ENCODE measurements at regions not wholly inside any gene's neighbourhood (a gene's known extent, or its start where the extent isn't known, plus 50 kb on each side); places are given as distances from the start of the nearest gene placed in this dataset.

DNA sequence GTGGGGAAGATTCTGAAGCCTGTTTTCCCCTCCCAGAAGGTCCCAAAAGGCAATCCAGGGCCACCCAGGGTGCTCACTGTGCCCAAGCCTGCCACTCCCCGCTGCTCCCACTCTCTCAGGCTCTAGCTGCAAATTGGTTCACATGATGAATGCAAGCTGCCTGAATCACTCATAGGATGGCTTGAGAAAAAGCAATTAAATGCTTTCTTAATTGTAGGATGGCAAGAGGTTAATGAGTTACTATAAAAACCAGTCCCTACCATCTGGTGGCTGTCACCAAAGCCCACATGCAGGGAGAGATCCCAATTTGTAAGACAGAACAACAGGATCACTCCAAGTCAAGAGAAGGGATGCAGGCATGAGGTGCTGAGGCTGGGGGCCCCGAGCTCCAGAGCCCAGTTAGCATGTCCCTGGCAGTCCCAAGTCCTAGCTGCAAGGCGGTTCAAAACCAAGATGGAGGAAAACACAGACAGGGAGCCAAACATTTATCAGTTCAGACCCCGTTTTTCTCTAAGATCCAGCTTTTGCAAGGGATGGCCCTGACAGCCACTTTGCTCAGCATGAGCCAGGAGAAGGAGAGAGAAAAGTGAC is 207.1 kb downstream of the UACA start:
- H3K4me3 Mint-ChIP-seq: no peak overlapping the region
- H3K27ac Mint-ChIP-seq: no peak overlapping the region
- CTCF ChIA-PET: interaction anchor here (1.4 kb wide), 1 partner anchor 21 kb away, joined by 4 read pairs; no protein-coding TSS in a partner anchor
- DNase-seq: no peak
- peaks cover 11% of the 10 kb centered on the region for H3K27me3 Mint-ChIP-seq
- no peaks in the 10 kb centered on the region for H3K9me3 Mint-ChIP-seq
- peaks cover 2% of the 10 kb centered on the region for H3K36me3 Mint-ChIP-seq
- H3K4me1 Mint-ChIP-seq: peaks cover 3% of the 10 kb centered on the region

DNA sequence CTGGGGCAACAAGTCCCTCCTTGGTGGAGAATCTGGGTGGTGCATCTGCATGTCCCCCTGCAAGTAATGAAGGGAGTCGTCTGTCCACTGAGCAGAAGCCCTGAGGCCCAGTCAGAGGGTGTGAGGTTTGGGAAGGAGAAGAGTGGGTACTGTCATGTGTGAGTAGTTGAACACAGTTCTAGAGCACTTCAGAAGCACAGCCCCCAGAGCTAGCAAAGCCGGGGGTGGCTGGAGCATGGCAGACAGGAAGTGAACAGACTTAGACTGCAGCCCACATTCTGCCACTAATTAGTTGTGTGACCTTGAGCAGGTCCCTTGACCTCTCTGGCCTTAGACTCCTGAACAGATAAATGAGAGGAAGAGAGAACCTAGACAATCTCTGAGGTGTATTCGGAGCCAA is 207.6 kb downstream of the UACA start:
- Mint-ChIP-seq H3K36me3 (peaks cover 2% of the 10 kb centered on the region), H3K27ac (no peak overlapping the region), H3K4me1 (peaks cover 1% of the 10 kb centered on the region), H3K4me3 (no peak overlapping the region), H3K9me3 (no peaks in the 10 kb centered on the region), H3K27me3 (peaks cover 5% of the 10 kb centered on the region)
- DNase-seq: no peak
- CTCF ChIA-PET: interaction anchor here (1.7 kb wide), 1 partner anchor 18 kb away, joined by 3 read pairs; no protein-coding TSS in a partner anchor

DNA sequence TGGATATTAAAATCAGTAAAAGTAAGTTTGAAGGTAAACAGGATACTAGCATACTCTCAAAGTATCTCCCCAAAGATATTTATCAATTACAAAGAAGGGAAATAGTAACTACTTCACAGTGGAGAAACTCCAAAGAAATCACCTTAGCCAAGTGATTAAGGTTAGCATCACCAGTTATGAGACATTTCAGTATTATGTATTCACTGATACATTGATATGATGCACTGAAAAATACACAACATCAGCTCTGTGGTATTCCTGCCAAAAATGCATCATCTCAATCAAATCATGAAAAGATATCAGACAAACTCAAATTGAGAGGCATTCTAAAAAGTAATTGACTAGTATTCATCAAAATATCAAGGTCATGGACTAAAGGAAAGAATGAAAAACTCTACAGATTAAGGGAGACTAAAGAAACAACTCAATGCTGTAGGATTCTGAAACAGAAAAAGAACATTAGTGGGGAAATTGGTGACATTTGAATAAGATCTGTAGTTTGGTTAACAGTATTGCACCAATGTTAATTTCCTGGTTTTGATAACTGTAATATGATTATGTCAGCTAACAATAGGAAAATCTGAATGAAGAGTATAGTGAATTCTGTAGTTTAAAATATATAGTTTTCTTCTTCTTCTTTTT is 215.4 kb downstream of the UACA start:
- H3K9me3 Mint-ChIP-seq: no peaks in the 10 kb centered on the region
- peaks cover 10% of the 10 kb centered on the region for H3K4me1 Mint-ChIP-seq
- CTCF ChIA-PET: no interaction called here
- DNase-seq: no peak
- H3K36me3 Mint-ChIP-seq: peaks cover 2% of the 10 kb centered on the region
- no peak overlapping the region for H3K27ac Mint-ChIP-seq
- H3K27me3 Mint-ChIP-seq: no peaks in the 10 kb centered on the region
- H3K4me3 Mint-ChIP-seq: no peak overlapping the region

DNA sequence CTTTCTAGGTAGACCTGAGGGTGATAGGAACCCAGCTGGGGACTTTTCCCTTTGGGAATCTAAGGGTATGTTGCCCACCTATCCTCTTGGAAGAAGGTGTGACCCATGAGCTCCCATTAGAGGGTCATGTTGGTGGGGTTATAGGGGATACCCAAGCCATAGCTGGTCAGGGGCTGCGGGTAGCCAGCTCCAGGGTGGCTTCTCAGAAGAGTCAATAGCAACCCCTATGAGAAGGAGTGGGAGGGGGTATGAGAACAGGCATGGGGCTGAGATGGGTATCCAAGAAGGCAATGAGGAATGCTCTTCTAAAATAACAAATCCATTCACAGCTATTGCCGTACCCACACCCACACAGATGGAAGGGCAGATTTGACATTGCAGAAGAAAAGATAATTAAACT is 217.8 kb downstream of the UACA start:
- H3K27me3 Mint-ChIP-seq: peaks cover 15% of the 10 kb centered on the region

DNA sequence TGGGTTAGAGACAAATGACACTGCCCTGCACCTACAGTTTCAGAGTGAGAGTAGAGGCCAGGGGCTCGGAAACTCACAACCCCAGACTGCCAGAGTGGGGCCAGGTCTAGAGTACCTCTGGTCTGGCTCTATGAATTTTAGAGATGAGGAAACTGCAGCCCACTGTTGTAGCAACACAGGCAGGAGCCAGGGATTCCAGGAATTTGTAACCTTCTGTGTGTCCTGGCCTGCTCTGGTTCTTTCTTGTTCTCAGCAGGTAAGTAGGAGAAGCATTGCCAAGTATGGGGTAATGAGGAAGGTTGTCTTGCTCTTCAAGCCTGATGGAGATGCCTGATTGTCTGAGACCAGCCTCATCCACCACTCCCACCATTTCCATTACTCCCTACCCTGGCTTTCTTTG is 221.8 kb downstream of the UACA start:
- no peaks in the 10 kb centered on the region for H3K9me3 Mint-ChIP-seq
- peaks cover 41% of the 10 kb centered on the region for H3K27me3 Mint-ChIP-seq
- no peak overlapping the region for H3K4me3 Mint-ChIP-seq
- CTCF ChIA-PET: interaction anchor here (0.7 to 1.3 kb wide), 2 partner anchors 13 to 44 kb away, joined by 3 read pairs; no protein-coding TSS in a partner anchor
- no peak for DNase-seq
- peaks cover 12% of the 10 kb centered on the region for H3K4me1 Mint-ChIP-seq
- no peaks in the 10 kb centered on the region for H3K36me3 Mint-ChIP-seq
- no peak overlapping the region for H3K27ac Mint-ChIP-seq

More for the DNA sequence above, 217.8 kb downstream of the UACA start:
- no peak for DNase-seq
- H3K4me3 Mint-ChIP-seq: no peak overlapping the region
- no peaks in the 10 kb centered on the region for H3K9me3 Mint-ChIP-seq
- peaks cover 10% of the 10 kb centered on the region for H3K4me1 Mint-ChIP-seq
- H3K36me3 Mint-ChIP-seq: no peaks in the 10 kb centered on the region
- H3K27ac Mint-ChIP-seq: no peak overlapping the region
- CTCF ChIA-PET: no interaction called here

DNA sequence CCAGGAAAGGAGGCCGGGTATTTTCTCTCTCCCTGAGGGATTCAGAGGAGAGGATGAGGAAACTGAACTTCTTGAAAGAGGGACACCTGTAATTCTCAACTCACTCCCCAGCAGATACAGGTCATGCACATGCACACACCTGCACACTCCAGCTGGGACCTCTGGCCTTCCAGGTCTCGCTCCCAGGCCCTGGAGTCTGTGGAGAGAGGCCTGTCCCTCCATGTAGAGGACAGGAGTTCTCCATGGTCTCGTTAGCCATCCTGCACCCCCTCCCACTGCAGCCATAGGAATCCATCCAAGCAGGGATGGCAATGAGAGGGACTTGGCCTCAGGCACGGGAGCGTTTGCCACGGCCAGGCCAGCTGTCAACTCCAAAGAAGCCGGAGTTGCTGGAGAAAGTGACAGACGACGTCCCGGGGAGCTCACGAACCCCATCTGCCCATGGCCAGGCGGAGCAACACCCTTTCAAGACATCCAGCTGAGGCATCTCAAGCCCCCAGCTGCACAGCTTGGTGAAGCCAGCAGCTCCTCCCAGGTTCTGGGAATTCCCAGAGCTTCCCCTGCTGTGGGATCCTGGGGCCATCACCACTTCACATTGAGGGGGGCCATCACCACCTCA is 223.3 kb downstream of the UACA start:
- CTCF ChIA-PET: no interaction called here
- no peak for DNase-seq
- no peaks in the 10 kb centered on the region for H3K36me3 Mint-ChIP-seq
- H3K27ac Mint-ChIP-seq: no peak overlapping the region
- peaks cover 18% of the 10 kb centered on the region for H3K4me1 Mint-ChIP-seq
- H3K9me3 Mint-ChIP-seq: no peaks in the 10 kb centered on the region
- H3K27me3 Mint-ChIP-seq: peaks cover 41% of the 10 kb centered on the region
- H3K4me3 Mint-ChIP-seq: no peak overlapping the region

DNA sequence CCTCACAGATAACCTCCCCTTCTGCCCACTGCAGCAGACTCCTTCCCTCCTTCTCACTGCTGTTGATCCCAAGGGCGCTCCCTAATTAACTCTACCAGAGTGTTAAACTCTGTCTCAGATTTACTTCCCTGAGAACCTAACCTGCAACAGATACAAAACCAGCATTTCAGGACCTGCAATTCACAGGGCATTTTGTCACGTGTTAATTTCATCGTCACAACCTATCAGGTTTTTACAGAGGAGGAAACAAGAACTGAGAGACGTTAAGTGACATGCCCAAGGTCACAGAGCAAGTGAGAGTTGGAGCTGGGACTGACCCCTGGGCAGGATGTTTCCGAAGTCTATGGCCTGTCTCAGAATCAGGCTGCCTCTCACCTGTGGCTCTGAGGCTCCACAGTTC is 223.9 kb downstream of the UACA start:
- H3K4me1 Mint-ChIP-seq: peaks cover 24% of the 10 kb centered on the region
- no peak overlapping the region for H3K27ac Mint-ChIP-seq
- DNase-seq: no peak
- peaks cover 41% of the 10 kb centered on the region for H3K27me3 Mint-ChIP-seq
- H3K4me3 Mint-ChIP-seq: no peak overlapping the region
- no peaks in the 10 kb centered on the region for H3K36me3 Mint-ChIP-seq
- CTCF ChIA-PET: no interaction called here
- no peaks in the 10 kb centered on the region for H3K9me3 Mint-ChIP-seq

DNA sequence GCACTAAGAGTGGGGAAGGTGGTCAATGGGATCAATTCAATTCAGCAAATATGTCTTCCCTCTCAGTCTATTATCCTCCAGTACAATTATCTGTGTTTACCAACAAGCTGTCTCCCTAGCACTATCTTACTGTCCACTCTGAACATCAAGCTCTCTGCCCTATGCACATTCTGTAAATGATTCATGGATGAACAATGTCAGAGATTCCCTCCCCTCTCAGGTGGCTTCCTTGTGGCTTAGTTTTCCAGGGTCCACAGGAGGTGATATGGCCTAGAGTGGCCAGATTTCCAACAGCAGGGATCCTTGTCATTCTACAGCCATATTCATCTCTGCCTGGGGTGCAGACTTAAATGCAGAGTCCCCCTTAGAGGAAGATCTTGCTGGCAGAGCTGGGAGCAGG is 225.1 kb downstream of the UACA start:
- Mint-ChIP-seq H3K27me3 (peaks cover 50% of the 10 kb centered on the region), H3K9me3 (no peaks in the 10 kb centered on the region), H3K4me3 (no peak overlapping the region), H3K4me1 (peaks cover 35% of the 10 kb centered on the region), H3K27ac (no peak overlapping the region), H3K36me3 (peaks cover 2% of the 10 kb centered on the region)
- DNase-seq: no peak
- CTCF ChIA-PET: interaction anchor here (1.5 kb wide), 1 partner anchor 21 kb away, joined by 5 read pairs; no protein-coding TSS in a partner anchor

DNA sequence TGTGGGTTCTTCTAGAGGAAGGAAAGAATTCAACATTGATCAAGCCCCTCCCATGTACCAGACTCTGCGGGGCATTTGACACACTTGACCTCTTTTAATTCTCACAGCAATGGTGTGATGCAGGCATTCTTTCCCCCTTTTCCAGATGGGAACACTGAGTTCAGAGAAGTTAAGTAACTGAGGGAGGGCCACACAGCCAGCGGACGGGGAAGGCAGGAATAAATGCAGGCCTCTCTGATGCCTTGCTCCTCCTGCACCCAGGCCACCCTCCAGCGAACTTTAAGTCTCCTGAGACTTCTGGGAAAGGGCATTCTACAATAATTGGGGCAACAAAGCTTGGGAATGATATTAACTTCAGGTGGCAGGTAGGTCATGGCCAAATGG is 227.4 kb downstream of the UACA start:
- H3K27ac Mint-ChIP-seq: peak overlapping the region; percentile 93
- CTCF ChIA-PET: interaction anchor here (0.7 to 1.9 kb wide), 12 partner anchors 9 to 235 kb away, joined by 3 to 7 read pairs (median 4); no protein-coding TSS in a partner anchor

DNA sequence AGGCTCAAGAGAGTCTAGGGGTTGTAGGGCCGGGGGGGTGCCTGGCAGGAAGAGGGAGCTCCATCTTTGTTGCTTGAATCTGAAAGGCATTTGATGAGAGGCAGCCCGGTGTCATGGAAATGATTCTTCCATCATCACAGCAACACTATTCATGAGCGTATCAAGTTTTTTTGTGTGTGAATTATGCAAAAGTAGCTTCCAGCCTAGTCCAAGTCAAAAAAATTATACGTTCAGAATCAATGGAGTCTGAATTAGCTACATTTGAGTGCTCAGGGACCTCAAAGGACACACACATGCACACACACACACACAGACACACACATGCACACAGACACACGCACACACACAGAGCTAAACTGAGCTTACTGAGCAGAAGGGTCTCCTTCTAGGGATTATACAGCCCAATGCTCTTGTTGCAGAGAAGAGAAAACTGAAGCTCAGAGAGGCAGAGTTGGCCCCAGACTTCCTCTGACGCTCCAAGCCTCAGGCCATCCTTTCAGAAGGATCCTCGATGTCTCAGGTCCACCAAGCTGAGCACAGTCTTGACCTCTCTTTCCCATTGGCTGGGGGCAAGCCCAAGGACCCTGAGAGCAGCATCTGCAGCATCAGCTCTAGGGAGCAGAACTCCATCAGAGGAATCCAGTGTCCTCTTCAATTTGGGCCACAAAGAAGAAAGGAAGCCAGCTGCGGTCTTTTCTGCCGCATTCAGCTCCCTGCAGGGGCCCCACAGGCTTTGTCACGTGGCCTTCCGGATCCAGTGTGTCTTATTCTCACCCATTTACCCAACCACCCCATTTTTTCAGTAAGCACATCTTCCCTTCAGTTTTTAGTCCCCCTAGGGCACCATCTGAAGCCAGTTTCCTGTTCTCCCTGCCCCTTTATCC is 228.0 kb downstream of the UACA start:
- H3K36me3 Mint-ChIP-seq: peaks cover 2% of the 10 kb centered on the region
- CTCF ChIA-PET: interaction anchor here (0.9 to 1.9 kb wide), 15 partner anchors 8 to 1069 kb away, joined by 3 to 7 read pairs (median 4); no protein-coding TSS in a partner anchor
- H3K27me3 Mint-ChIP-seq: peaks cover 44% of the 10 kb centered on the region
- H3K27ac Mint-ChIP-seq: peak overlapping the region; percentile 93
- no peaks in the 10 kb centered on the region for H3K9me3 Mint-ChIP-seq
- H3K4me3 Mint-ChIP-seq: peak overlapping the region; percentile 75
- H3K4me1 Mint-ChIP-seq: peaks cover 49% of the 10 kb centered on the region
- DNase-seq: peak; percentile 83

More for the DNA sequence above, 227.4 kb downstream of the UACA start:
- Mint-ChIP-seq H3K9me3 (no peaks in the 10 kb centered on the region), H3K27me3 (peaks cover 50% of the 10 kb centered on the region), H3K4me3 (peak overlapping the region; percentile 75), H3K4me1 (peaks cover 47% of the 10 kb centered on the region), H3K36me3 (peaks cover 2% of the 10 kb centered on the region)
- DNase-seq: no peak

DNA sequence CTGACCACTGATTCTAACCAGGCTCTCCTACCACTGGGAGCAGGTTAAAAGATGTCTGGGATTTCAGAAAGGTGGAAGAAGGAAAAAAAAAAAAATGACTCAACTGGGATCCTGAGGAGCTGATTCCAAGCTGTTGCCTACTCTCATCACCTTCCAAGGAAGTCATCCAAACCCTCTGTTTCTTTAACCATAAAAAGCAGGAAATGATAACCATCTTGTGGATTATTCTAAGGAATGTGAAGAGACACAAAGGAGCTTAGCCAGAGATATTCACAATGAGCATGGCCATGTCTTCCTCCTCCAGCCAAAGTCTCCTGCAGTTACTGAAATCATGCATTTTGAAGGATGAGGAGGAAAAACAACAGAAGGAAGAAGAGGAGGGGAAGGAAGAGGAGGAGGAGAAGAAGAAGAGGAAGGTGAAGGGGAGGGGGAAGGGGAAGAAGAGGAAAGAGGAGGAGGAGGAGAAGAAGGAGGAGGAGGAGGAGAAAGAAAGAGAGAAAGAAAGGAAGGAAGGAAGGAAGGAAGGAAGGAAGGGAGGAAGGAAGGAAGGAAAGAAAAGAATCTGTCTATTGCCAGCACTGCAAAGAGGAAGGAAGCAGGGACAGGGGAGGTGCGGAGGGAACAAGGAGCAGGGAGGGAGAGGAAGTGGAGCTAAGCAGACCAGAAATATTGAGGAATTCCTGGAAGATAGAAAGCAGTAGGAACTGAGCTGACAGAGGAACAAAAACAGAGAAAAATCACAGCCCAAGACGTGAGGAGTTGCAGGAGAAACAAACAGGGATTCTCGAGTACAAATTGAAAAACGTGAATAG is 229.2 kb downstream of the UACA start:
- CTCF ChIA-PET: interaction anchor here (0.9 to 1.9 kb wide), 9 partner anchors 7 to 1066 kb away, joined by 3 to 7 read pairs (median 4); no protein-coding TSS in a partner anchor
- Mint-ChIP-seq H3K36me3 (peaks cover 3% of the 10 kb centered on the region), H3K27me3 (peaks cover 32% of the 10 kb centered on the region), H3K27ac (peak overlapping the region; percentile 93), H3K9me3 (no peaks in the 10 kb centered on the region), H3K4me1 (peaks cover 61% of the 10 kb centered on the region), H3K4me3 (peak overlapping the region; percentile 75)
- DNase-seq: no peak

DNA sequence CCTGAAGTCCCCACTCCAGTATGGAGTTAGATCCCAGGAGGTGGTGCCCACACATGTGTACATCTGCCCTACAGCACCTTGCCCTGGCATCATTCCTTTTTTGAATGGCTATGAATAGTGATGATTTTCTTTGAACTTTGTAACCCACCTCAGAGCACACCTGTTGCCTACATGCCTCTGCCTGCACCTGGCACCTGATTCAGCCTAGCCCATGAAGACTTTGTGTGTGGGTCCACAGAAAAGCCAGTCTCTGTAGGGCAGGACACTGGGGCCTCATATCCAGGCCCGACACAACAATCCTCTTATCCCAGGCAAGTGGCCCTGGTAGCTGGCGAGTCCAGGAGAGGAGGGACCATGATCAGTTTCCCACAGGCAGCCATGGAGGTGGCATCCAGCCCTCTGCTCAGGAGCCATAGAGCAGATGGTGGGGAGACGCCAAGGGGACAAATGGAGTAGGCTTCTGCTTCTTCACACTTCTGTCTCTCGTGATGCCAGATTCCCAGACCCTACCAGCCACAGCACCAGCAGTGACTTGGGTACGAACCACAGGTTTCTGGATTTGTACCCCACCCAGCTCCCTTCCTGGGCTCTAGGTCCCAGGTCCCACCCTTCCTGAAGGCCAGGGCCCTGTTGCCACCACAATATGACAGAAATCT is 230.7 kb downstream of the UACA start:
- peaks cover 5% of the 10 kb centered on the region for H3K36me3 Mint-ChIP-seq
- CTCF ChIA-PET: no interaction called here
- H3K9me3 Mint-ChIP-seq: peaks cover 2% of the 10 kb centered on the region
- H3K4me1 Mint-ChIP-seq: peaks cover 75% of the 10 kb centered on the region
- H3K27me3 Mint-ChIP-seq: peaks cover 19% of the 10 kb centered on the region
- no peak overlapping the region for H3K27ac Mint-ChIP-seq
- H3K4me3 Mint-ChIP-seq: no peak overlapping the region
- no peak for DNase-seq

DNA sequence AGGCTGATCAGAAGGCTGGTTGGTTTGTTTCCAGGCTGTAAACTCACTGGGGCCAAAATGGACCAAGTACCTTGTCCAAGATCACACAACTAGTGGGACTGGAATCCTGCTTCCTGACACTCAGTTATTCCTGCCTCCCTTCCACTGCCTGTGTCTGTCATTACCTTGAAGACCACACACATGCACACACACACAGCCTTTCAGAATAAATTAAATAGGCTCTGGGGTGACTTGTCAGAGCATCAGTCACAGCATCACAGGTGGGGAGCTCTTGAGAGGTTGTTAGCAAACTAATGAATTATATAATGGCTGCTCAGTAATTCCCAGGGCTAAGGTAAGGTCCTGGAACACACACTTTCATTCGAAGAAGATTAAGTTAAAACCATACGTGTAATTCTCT is 231.8 kb downstream of the UACA start:
- Mint-ChIP-seq H3K27ac (no peak overlapping the region), H3K4me1 (peaks cover 84% of the 10 kb centered on the region), H3K9me3 (peaks cover 2% of the 10 kb centered on the region), H3K27me3 (peaks cover 19% of the 10 kb centered on the region), H3K36me3 (peaks cover 5% of the 10 kb centered on the region), H3K4me3 (no peak overlapping the region)
- DNase-seq: no peak
- CTCF ChIA-PET: no interaction called here
